Kidney epithelial cell (primary cell): ENCODE measurements at regions not wholly inside any gene's neighbourhood (a gene's known extent, or its start where the extent isn't known, plus 50 kb on each side); places are given as distances from the start of the nearest gene placed in this dataset.

Source experiments
- DNase-seq: peaks from one replicate; pipeline ENCODE4 v3.0.0-alpha.2; 2010; ENCODE audit warnings: low read depth
- H3K27me3 ChIP-seq: 2 replicates; pipeline ENCODE4 v1.6.0; 2011; ENCODE audit warnings: low read length; ENCODE audit not compliant: control insufficient read depth, insufficient read depth
- H3K36me3 ChIP-seq: 2 replicates; pipeline ENCODE4 v1.5.1; 2011; ENCODE audit warnings: low read length; ENCODE audit not compliant: control insufficient read depth, insufficient read depth
- H3K4me3 ChIP-seq: 2 replicates; pipeline ENCODE4 v1.5.1; 2011; ENCODE audit warnings: low read depth, mild to moderate bottlenecking, control low read depth, low read length
- CTCF ChIP-seq: IDR thresholded peaks from 2 replicates; pipeline ENCODE4 v1.5.1; 2011; ENCODE audit warnings: mild to moderate bottlenecking, moderate library complexity, low read length, control low read depth, inconsistent platforms; ENCODE audit not compliant: insufficient read depth, poor library complexity, severe bottlenecking

- no peak for TF ChIP-seq CTCF
- Histone ChIP-seq H3K27me3 (no peaks in the 10 kb centered on the region), H3K4me3 (no peak overlapping the region), H3K36me3 (no peaks in the 10 kb centered on the region)
- DNase-seq: no peak
Observed at GRCh38 chr13:84497613-84498012, 615.3 kb upstream of the SLITRK1 start.

- no peak for TF ChIP-seq CTCF
- H3K4me3 ChIP-seq: no peak overlapping the region
- no peaks in the 10 kb centered on the region for H3K27me3 ChIP-seq
- no peaks in the 10 kb centered on the region for H3K36me3 ChIP-seq
- no peak for DNase-seq
Observed at GRCh38 chr13:84491952-84492351, 609.7 kb upstream of the SLITRK1 start.

- Histone ChIP-seq H3K27me3 (no peaks in the 10 kb centered on the region), H3K4me3 (no peak overlapping the region), H3K36me3 (no peaks in the 10 kb centered on the region)
- DNase-seq: no peak
- no peak for TF ChIP-seq CTCF
Observed at GRCh38 chr13:84487752-84488151, 605.5 kb upstream of the SLITRK1 start.

GRCh38 chr13:84481958-84482357, 599.7 kb upstream of the SLITRK1 start:
- no peak overlapping the region for H3K4me3 ChIP-seq
- no peak for DNase-seq
- no peaks in the 10 kb centered on the region for H3K36me3 ChIP-seq
- TF ChIP-seq CTCF: no peak
- no peaks in the 10 kb centered on the region for H3K27me3 ChIP-seq

- Histone ChIP-seq H3K27me3 (no peaks in the 10 kb centered on the region), H3K4me3 (no peak overlapping the region), H3K36me3 (no peaks in the 10 kb centered on the region)
- no peak for TF ChIP-seq CTCF
- peak; percentile 31 for DNase-seq
Observed at GRCh38 chr13:84479656-84480055, 597.4 kb upstream of the SLITRK1 start.

- no peak for DNase-seq
- H3K27me3 ChIP-seq: no peaks in the 10 kb centered on the region
- H3K4me3 ChIP-seq: no peak overlapping the region
- TF ChIP-seq CTCF: no peak
- no peaks in the 10 kb centered on the region for H3K36me3 ChIP-seq
Observed at GRCh38 chr13:84470528-84470927, 588.3 kb upstream of the SLITRK1 start.
